Right renal pelvis (tissue), 4 donors: ENCODE measurements at regions not wholly inside any gene's neighbourhood (a gene's known extent, or its start where the extent isn't known, plus 50 kb on each side); places are given as distances from the start of the nearest gene placed in this dataset.
"Not testable (repeated sequence)": the region's sequence is repeated elsewhere in the genome, so short reads cannot be mapped to it uniquely, and the experiment has no call there.

Source experiments
- DNase-seq, 4 donors: peaks; one replicate each; pipeline ENCODE4 v3.0.0-alpha.2; 2013; ENCODE audit warnings: low read depth in 4 of 4, low spot score in 3 of 4, missing footprints in 1 of 4

DNA sequence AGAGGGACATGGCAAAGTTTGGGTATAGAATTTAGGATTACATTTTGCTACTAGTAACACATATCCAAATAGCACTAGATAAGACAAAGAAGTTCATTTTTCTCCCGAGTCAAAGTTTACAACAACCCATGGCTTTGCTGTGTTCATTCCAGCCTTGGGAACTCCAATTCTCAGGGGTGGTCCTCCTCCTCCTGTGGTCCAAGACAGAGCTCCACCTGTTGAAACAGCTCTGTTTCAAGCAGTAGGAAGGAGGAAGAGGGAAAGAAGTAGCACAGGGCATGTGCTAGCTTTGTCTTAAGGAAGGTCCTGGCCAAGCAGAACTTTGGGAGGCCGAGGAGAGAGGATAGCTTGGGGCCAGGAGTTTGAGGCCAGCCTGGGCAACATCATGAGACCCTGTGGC is 113.8 kb upstream of the SIX2 start:
- no peak for DNase-seq

DNA sequence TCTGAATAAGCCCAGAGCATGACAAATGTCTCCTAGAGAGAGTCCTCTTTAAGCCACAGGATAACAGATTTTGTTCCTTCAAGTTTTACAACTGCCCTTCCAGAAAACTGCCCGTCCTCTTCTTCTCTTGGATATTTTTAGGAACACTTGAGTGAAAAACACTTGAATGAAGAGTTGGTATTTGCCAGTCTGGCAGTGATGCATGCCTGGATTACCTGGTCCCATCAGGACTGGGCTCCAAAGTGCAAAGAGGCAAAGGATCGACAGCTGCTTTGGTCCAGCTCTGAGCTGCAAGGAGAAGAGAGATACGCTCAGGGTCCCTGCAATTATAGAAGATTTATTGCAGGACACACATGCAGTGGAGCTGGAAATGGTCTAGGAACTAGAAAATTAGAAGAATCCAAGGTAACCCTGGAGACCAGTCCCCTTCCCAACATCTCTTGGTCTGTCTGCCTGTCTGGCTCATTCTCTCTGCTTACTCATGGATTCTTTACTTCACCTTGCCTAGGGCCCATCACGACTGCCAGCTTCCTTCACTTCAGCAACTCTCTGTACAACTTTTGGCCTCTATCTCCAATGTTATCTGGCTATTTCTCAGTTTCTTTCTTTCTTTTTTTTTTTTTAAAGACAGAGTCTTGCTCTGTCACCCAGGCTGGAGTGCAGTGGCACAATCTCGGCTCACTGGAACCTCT is 112.1 kb upstream of the SIX2 start:
- DNase-seq = no peak

DNA sequence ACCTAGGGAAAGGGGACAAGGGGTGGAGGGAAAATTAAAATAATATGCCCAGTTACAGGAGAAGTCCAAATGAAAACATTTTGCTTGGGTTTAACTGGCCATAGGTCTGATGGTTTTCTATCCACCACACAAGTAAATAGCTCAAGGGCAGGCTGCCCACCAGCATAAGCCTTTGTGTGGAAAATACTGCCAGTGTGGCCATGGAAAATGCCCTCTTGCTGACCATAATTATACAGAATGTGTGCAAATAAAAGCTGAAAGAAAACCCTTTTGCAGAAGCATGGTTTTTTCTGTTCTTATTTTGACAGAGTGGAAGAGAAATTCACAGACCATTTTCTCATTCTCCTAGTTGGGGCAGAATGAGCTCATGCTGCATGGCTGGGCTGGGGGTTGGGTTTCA is 111.3 kb upstream of the SIX2 start:
- no peak for DNase-seq

DNA sequence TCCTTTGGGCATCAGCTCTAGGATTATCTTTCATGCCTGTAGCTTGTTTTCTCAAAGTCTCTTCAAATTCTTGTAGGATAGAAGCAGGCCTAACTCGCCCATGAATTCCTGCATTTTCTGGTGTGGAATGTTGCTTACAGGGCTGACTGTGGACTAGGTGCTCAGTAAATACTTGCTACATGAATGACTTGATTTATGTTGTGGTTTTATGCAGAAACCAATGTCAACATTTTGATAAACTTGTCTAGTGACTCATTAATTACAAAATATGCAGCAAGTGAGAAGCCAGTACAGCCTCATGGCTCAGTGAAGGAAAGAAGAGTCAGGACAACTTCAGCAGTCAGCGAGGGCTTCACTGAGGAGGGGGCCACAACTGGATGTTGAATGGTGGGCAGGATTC is 110.6 kb upstream of the SIX2 start:
- DNase-seq = no peak

DNA sequence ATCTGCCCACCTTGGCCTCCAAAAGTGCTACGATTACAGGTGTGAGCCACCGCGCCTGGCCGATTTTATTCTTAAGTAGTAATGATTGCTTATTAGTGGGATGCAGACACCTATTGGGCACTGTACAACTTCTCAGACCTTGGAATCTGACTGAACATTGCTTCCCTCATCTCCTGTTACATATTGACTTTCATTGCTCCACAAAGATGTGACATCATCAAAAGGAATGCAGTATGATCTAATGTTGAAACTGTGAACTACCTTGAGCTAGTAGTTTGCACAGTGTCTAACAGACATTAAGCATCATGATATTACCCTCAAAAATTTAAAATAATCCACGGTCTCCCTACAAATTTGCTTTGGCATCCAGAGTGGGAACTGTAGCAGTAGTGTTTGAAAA is 109.8 kb upstream of the SIX2 start:
- DNase-seq = no peak

DNA sequence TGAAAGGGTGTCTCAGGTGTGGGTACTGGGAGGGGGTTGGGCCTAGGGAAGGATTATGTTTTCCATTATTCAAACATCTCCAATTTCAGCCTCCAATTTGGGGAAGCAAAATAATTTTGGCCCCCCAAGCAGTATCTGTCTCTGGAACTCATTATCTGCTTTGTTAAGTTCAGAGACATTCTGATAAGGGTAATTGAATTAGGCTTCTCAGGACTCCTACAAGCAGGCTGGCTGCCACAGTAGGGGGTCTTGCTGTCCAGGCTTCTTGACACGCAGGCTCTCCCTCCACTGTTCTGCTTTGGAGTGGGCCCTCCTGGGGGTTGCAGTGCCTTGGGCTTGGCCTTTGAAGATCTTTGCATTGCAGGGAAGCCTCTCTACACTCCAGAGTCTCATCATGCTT is 108.1 kb upstream of the SIX2 start:
- DNase-seq = no peak

DNA sequence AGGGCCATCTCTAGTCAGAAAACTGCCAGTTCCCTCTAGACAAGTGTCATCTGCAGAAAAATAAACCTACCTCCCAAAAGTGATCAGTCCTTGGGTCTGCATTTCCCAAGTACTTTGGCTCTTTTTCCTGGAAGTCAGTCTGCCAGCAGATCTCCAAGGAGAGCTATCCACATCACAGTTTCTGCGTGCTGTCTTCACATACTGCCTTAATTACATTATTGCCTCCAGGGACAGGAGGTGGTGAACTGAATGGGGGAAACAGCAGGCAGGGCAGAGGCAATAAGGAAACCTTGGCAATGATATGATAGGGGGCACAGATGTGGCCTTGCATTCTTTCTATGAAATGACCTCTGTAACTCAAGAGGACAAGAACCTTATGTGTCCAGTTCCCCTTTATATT is 105.9 kb upstream of the SIX2 start:
- DNase-seq = no peak

DNA sequence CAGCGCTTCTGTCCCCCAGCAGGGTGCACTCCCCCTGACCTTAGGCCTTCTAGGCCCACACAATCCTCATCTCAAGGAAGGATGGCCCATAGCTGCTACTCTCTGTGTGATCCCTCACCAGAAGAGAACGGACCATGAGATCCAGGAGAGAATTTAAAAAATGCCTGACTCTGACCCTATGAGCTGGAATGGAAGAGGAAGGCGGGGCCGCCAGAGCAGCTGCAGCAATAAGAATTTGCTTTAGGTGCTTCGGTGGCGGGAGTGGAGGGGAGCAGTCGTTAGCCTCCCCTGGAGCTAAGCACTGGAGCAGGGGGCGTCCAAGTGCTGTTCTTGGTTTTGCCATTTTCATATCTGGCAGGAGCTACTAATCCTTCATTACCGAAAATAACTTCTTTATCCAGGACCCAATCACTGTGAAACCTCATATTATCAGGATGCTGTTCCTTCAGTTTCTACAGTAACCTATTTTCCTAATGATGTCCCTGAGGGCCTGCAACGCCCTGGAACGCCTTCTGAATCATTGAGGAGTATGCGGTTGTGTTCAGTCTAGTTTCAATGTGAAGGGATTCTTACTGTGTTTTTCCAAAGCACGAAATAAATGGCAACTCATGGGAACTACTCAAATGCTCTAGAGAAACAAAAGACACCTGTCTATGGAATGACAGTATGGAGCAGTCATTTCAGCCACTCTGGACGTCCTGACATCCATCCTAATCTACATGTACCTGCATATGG is 105.1 kb upstream of the SIX2 start:
- DNase-seq = no peak

DNA sequence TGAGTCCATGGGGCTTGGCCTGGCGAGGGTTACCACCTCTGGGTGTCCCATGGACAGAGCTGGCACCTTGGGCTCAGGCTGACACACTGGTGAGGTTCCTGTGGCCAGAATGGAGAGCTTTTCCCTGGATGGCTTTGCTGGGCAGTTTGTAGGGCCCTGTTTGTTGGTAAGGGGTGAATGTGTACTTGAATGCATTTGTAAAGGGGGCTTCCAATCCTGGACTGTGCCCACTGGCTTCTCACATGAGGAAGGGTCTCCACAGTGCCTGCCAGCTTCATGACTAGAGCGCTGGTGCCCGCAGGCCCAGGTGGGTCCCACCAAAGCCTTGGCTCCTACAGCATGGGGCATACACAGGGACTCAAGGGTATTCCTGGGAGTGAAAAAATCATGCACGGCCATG is 103.5 kb upstream of the SIX2 start:
- no peak for DNase-seq

DNA sequence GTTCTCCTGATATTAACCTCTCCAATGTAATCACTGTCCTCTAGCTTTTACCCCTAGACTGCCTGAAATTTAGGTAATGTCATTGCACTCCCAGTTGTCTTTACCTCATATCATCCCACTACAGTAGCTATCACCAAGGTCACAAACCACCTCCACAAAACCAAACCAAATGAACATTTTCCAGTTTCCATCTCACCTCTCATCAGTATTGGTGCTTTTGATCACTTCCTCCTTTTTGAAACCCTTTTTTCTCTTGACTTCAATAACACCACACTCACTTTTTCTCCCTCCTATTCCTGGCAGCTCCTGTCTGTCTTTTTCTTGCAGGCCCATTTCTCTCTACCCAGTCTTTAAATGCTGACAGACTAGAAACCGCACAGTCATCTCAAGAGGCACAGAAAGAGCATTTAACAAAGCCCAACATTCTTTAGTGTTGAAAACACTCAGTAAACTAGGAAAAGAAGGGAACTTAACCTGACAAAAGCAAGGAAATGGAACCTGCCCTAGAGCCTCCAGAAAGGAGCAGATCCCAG is 95.9 kb upstream of the SIX2 start:
- DNase-seq = no peak

DNA sequence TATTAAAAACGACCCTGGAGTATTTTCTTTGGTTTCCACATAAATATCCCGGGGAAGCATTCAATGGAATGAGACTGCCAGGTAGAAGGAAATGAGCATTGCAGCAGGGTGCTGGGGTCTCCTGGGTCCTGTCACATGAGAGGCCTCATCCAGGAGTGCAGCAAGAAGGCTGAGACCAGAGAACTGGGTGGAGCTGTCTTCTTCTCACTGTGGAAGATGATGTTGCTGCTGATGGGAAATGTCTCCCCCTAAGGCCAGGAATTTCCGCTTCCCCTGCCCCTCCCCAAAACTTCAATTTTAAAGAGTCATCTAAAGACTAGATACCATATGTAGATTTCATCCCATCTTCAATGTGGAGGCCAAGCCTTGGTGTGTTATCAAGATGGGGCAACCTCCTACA is 95.2 kb upstream of the SIX2 start:
- no peak for DNase-seq

DNA sequence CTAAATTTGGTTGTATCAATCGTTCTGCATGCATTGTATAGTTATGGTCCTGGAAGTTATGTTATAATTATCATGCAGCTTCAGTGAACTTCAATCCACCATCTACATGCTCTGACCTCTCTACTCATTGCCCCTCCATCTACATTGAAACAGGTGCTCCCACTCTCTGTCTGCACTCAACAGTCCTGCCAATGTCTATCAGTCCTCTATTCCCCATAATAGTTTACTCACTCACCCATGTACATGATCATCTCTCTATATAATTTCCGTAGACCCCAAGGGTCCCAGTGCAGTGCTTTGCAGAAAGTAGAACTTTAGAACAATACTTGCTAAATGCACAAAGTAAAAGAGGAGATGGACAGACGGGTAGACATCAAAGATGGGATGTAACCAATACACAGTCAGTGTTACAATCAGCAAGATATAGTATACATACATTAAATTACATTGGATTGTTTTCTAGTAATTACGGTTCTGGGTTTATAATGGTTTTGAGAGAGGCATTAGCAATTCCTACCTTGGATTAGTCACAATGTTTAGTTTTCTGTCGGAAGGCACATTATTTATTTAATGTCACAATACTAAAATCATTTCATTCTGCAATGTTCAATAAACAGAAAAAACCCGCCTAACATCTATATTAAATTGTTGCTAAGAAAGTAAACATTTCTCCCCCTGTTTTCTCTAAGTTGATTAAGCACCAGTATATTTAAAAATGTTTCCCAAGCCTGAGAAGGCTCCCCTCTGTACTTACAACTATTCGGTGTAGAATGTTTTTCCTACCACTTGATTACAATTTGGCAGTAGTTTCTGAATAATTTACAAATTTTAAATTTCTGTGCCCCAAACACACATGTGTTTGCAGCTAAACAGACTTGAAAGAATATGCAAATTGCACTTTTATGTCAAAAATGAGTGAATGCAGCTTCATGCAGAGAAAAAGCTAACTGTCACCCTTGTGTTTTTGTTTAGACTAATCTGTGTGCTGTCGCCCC is 94.4 kb upstream of the SIX2 start:
- DNase-seq = no peak

DNA sequence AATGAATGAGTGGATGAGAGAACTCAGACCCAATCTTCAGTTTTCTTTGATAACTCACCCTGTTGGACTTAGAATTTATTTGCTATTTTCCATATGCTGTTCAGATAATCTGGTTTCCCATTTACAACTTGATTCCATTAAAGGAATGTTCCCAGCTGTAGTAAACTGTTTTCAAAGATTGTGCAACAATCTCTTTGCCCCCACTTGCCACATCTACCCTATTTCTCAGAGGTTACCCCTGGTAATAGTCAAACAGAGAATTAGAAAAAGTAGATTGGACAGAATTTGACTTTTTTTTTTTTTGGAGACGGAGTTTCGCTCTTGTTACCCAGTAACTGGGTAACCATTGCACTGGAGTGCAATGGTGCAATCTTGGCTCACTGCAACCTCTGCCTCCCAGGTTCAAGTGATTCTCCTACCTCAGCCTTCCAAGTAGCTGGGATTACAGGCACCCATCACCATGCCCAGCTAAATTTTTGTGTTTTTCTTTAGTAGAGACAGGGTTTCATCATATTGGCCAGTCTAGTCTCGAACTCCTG is 93.4 kb upstream of the SIX2 start:
- no peak for DNase-seq

DNA sequence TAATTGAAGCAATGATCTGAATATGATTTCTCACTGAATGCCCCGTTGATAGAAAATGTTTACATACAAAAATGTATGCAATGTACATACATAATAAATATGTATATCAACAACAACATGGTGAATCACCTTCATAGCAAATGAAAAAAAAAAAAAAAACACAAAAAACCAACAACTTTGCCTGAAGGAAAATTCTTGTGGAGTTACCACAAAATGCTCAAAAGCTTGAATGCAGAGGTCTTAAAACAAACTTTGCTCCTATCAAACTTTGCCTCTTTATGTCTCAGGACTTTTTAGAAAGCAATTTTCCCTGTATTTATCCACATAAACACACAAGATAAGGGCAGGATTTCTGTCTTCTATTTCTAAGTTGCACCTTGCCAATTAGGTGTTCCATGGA is 92.9 kb upstream of the SIX2 start:
- no peak for DNase-seq

DNA sequence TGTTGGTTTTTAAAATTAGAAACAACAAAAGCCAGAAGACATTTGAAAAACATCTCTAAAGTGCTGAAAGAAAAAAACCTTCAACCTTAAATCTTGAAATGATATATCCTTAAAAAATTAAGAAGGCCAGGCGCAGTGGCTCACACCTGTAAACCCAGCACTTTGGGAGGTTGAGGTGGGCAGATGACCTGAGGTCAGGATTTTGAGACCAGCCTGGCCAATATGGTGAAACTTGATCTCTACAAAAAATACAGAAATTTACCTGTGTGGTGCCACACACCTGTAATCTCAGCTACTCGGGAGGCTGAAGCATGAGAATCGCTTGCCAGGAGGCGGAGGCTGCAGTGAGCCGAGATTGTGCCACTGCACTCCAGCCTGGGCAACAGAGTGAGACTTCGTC is 87.7 kb upstream of the SIX2 start:
- no peak for DNase-seq

DNA sequence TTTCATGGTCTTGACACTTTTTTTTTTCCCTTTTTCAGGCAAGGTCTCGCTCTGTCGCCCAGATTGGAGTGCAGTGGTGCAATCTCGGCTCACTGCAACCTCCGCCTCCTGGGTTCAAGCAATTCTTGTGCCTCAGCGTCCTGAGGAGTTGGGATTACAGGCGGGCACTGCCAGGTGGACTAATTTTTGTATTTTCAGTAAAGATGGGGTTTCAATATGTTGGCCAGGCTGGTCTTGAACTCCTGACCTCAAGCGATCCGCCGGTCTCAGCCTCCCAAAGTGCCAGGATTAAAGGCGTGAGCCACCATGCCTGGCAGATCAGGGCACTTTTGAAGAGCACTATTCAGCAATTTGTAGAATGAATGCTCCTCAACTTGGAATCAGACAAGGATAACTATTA is 86.8 kb upstream of the SIX2 start:
- not testable (repeated sequence) for DNase-seq

DNA sequence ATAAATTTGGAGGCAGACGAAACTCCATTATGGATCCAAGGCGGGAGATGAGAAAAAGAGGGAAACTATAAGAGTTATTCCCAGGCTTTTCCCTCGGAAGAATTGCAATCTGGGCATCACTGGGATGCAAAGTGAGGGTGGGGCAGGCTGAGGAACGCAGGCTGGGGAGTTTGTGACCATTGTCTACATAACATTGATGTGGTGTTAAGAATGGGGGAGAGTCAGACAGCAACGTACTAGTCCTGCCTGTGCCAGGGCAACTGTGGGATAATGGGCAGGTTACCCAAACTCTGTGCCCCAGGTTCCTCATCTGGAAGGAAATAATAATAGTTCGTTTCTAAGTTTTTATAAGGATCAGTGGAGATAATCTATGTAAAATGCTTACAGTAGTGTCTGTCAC is 84.4 kb upstream of the SIX2 start:
- no peak for DNase-seq

DNA sequence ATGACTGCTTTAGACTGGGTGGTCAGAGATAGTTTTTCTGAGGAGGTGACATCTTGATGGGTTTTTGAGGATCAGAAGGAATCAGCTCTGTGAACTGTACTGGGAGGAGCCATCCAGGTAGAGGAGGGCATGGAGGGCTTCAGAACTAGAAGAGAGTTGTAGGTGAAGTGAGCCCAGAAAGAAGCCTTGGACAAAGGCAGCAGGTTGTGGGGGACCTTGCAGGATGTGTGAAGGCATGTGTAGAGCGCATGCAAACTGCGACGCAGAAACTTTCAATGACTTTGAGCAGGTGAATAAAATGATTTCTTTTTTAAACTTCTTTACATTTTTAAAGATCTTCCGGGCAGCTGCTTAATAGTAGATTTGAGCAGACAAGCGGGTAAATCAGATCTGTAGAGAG is 83.9 kb upstream of the SIX2 start:
- no peak for DNase-seq

DNA sequence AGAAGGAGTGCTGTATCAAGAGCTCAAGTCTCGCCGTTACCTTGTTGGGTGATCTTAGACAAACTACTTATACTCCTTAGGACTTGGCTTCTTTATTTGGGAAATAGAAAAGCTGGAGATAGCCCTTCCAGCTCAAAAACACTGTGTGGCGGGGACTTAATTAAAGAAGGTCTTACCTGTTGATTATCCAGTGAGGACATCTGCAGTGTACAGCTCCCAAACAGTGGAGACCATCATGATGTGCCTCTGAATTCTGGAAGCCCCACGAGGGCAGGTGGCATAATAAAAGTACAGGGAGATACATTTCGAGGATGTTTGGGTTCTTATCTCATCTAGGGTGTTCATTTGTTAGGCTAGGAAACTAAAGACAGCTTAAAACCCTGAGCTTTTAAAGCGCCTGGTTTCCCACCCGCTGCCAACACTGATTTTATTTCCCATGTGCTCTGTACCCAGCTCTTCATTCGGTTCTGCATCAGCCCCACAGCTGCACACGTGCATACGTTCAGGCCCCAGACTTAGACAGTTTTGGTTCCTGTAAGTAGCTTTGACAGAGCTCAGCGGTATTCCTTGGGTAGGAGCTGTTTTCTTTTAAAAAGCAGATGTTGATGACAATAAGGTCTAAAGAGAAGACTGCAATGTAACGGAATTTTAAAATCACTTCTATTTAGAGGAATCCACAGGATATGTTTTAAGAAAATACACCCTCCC is 80.5 kb upstream of the SIX2 start:
- DNase-seq = no peak

DNA sequence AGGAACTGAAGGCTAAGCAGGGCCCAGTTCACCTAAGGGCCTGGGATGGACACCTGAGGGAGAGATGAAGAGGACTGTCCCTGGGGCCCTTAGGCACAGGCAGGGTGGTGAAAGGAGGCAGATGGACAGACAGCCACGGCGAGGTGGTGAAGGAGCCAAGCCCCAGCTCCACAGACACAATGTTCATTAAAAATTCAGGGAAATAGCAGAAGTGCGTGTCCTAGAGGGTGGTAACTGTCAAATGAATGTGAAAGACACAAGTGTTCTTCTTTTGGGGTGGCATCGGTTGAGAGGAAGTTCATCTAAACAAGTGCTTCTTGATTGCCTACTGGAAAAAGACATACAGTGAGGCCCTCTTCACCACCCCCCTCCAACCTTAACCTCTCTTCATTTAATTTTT is 76.2 kb upstream of the SIX2 start:
- no peak for DNase-seq
